GM21737 (cell line): ENCODE measurements at regions not wholly inside any gene's neighbourhood (a gene's known extent, or its start where the extent isn't known, plus 50 kb on each side); places are given as distances from the start of the nearest gene placed in this dataset.

Source experiments
- ATAC-seq: cut with Tn5 transposase; IDR thresholded peaks from one replicate; pipeline ENCODE4 v1.9.1; 2021; ENCODE audit warnings: mild to moderate bottlenecking, moderate library complexity; ENCODE audit not compliant: unreplicated experiment

DNA sequence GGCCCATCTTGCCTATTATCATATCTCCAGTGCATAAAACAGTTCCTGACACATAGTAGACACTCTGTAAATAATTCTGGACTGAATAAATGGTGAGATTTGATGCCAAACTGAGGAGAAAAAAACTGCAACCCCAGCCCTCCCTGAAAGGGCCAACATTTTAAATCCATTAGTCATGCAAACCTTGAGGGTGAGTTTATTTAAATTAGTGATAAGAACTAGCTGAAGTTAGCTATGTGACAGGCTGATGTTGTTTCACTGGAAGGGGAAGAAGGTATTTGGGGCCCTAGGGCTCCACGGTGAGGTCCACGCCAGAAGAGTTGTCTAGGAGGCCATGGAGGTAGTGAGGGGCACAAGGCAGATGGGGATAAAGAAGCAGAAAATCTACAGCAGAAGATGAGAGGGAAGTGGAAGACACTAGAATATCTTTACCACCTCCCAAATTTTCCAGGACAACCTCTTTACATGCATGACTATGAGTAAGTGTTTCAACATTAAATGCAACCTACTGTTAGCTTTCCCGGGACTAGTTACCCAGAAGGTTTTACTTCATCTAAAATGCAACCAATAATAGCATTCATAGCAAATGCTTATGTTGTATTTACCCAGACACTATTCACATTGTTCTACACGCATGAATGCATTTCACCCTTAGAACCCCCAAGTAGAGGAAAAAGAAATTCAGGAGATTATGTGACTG is 183.2 kb upstream of the LYZL1 start:
- no peak for ATAC-seq

DNA sequence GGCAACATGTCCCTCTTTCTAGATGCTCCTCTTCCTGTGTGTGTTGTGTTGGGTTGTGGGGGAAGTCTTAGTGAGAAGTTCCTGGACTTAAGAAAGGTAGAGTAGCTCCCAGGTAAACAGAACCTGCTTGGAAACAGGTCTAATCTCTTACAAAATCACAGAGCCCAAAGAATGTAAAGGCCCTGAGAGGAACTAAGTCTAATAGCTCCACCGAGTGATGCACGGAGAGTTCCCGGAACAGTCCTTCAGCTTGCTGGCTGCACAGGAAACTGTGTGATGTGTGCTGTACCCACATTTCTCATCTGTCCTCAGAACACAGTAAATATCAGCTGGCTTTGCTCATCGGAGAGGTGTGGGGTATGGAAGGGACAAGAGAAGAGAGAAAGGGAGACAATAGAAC is 182.6 kb upstream of the LYZL1 start:
- no peak for ATAC-seq

GRCh38 chr10:29107866-29108498 is 180.9 kb upstream of the LYZL1 start:
- ATAC-seq = no peak

DNA sequence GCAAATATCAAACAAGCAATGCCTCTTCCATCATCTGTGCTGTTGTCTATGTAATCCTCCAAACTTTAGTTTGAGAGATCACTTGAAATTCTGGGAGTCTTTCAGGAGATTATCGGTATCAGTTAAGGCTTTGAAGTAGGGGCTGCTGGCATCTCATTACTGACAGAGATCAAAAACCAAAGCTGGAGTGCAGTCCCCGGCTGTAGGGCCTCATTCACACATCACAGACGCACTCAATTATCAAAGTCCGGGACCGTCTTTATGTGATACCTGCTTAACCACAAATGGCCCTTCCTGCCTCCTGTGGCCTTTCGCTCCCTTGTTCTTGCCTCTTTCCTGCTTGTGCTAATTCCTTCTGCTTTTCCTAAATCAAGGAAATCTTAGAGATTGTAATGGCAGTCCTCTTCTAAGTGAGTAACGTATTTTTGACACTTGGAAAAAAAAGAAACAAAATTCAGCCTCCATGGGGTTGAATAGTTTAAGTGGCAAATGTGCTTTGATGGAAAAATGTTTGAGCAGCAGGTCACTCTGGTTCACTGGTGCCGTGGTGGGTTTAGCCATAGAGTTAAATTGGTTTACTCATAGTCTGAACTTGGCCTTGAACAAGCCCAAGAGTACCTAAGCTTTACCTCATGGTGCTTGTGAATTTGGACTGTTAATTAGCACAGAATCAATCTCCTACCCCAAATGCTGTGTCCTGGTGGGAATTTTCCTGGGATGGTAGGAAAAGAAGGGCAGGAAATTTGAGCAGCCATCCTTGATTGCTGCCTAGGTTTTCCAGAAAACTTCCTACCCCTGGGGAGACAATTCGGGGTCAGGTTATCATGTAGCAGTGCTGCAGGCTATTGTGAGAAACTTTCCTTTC is 178.9 kb upstream of the LYZL1 start:
- ATAC-seq = no peak

- no peak for ATAC-seq
These were observed 175.8 kb upstream of the LYZL1 start for GRCh38 chr10:29112827-29113615.

GRCh38 chr10:29113616-29113945 is 175.3 kb upstream of the LYZL1 start:
- no peak for ATAC-seq

DNA sequence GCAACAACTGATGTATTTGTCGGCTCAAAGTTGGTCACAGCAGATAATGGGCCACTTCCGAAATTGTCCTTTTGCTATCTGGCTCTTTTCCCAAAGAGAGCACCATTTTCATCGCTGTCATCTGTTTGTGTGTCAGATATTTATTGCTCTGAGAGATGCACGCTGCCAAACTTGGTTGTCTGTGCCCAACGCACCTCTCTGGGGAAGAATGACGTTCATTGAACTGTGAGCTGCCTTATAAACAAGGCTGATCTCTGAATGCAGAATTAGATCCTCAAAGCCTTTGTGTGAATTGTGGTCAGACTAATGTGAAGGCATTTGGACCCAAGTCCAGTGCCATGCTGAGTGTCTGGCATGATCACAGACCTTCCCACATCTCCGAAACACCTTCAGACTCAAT is 174.7 kb upstream of the LYZL1 start:
- ATAC-seq = no peak

DNA sequence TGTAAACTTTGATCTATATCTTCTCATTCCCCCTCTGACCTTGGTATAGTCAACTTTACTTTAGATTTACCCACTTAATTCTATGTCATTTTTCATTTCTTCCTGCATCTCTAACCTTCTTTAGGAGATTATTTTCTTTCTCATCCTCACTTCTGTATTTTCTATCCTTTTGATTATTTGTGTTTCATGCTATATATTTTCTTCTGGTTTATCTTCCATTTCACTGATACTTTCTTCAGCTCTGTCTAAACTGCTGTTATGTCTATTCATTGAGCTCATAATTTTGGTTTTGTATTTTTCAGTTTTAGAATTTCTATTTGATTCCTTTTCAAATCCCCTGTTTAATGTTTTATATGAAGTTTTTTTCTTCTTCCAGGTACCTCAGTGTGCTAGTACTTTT is 171.1 kb upstream of the LYZL1 start:
- ATAC-seq = no peak

GRCh38 chr10:29119374-29119773 is 169.5 kb upstream of the LYZL1 start:
- no peak for ATAC-seq

DNA sequence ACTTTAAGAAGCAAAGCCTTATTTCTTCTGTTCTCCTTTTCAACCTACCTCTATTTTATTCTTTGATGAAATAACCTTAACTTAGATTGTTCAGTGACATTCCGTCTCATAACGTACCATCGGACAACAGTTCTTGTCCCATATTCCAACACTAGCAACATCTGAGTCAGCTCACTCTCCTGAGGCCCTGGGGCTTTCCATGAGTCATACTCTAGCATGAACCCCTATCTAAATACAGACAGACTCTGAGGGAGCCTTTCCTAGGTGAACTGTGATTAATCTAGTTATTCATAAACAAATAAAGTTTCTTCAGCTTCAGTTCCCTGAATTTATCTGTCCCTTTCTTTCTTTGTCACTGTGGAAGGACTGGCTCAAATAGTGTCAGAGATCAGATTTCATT is 168.7 kb upstream of the LYZL1 start:
- no peak for ATAC-seq

- no peak for ATAC-seq
These were observed 164.0 kb upstream of the LYZL1 start for GRCh38 chr10:29124864-29125263.

GRCh38 chr10:29127037-29127700 is 161.7 kb upstream of the LYZL1 start:
- ATAC-seq = no peak

DNA sequence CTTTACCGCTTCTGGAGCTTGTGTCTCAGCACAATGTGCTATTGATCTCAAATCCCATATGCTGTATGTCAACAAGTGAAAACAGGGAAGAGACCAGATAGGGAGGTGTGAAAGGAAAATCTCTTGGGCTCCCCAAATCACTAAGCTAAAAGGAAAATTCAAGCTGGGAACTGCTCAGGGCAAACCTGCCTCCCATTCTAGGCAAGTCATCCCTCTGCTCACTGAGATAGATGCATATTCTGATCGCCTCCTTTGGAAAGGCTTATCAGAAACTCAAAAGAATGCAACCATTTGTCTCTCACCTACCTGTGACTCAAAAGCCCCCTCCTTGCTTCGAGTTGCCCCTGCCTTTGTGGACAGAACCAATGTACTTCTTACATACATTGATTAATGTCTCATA is 161.1 kb upstream of the LYZL1 start:
- ATAC-seq = no peak

DNA sequence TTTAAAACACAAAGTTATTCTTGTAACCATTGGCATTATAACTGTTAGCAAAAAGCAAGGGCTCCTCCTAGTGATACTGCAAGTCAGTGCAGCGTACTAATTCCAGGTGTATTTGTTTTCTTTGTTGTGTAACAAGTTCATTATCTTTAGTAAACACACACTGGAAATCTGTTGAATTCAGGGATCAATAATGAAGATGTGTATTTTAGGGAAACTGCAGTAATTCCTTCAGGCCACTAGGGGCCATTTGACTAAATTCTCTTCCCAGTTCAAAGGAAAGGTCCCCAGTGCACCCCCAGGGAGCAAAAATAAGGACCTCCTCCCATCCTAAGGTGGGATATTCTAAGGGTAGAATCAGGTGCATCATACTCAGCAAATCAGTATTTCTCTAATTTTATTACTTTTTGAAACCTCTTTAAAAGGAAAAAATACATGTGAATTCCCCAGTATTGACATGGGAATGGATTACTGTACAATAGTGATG is 158.6 kb upstream of the LYZL1 start:
- no peak for ATAC-seq

DNA sequence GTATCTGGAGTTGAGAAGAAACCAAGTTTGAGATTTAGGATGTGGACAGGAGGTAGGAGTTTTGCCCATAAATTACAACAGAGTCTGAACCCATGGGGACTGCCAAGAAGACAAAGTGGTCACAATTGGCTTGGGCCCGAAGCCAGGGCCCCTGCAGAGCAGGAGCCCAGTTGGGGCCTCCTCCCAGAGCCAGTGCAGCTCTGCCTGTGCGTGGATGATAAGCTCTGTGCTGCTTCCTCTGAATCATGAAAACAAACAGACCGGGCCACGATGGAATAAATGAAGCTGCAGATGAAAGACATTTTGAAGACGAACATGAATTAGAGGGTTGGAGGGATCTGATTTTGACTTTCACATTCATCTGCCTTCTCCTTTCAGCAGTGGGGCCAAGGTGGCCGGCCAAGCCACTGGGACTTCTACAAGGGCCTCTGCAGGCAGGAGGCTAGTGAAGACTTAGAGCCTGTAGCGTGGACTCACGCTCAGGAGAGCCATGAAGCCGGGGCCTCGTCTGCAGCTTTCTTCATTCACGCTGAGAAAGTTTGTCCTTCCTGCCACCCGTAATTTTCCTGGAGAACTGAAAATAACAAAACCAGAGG is 156.8 kb upstream of the LYZL1 start:
- ATAC-seq = no peak

DNA sequence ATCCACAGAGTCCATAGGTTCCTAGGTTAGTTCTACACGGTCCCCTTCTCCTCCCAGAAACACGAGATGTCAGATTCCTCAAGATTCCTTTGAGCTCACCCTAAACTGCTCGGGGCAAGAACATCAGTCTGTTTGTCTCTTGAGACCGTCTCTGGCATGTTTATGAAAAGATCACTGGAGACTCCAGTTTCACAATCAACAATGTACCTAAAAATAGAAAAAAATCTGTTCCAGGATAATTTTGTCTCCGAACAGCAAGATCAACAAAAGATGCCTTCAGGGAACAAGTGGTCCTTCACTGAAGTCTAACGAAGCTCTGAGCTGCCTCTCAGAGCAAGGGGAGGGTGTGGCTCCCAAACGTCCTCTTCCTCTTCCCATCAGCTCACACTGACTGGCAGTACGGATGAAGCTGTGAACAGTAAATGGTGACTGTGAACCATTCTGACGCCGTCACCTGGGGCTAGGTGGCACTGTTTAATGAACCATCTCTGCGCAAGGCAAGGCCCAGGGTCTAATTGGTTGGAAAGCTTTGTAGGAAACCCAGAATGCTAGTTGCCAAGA is 156.2 kb upstream of the LYZL1 start:
- ATAC-seq = no peak

DNA sequence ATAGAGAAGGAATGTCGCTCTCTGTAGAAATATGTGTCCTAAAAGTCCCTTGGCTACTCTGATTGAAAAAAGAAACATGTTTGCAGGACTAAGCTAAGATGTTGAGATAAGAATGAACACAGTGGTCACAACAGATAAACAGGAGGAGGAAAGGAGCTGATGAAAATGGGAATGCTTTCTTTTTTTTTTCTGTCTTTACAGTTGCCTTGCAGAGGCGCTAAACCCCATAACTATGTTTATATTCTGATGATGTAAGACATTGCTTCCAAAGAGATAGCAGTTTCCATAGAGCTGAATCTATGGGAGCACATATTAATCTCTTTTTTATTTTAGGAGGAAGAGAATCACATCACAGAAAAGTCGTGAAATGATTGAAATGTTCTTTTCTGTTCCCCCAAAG is 153.5 kb upstream of the LYZL1 start:
- no peak for ATAC-seq

DNA sequence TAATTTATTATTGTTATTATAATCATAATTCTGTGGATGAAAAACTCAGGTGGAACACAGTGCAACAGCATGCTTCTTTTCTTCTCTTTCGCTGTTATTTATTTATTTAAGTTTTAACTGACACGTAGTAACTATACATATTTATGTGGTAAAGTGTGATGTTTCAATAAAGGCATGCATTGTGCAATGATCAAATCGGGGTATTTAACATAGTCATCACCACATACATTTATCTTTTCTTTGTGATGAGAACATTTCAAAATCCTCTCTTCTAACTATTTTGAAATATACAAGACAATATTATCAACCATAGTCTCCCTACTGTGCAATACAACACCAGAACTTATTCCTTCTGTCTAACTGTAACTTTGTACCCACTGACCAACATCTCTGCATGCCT is 152.5 kb upstream of the LYZL1 start:
- no peak for ATAC-seq

- no peak for ATAC-seq
These were observed 148.7 kb upstream of the LYZL1 start for GRCh38 chr10:29140151-29140550.

- no peak for ATAC-seq
These were observed 147.9 kb upstream of the LYZL1 start for GRCh38 chr10:29140991-29141390.
